Esophagus muscularis mucosa (tissue), 4 donors: ENCODE measurements at regions not wholly inside any gene's neighbourhood (a gene's known extent, or its start where the extent isn't known, plus 50 kb on each side); places are given as distances from the start of the nearest gene placed in this dataset.

Experiments
- DNase-seq: peaks from one replicate; pipeline ENCODE4 v3.0.0-alpha.2; 2017; ENCODE audit errors: extremely low spot score
- H3K27ac ChIP-seq, 4 donors: fragments of 200-600 bp; sonication (generic); replicated peaks in 1 of 4; 1 replicate in 3 of 4; 2 replicates in 1 of 4; pipeline ENCODE4 v1.5.1; 2016 to 2019; ENCODE audit warnings: mild to moderate bottlenecking in 1 of 4
- H3K27me3 ChIP-seq, 4 donors: fragments of 200-600 bp; sonication (generic); one replicate each; pipeline versions ENCODE4 v1.5.1 to v1.6.0; 2016 to 2019
- H3K36me3 ChIP-seq, 4 donors: fragments of 200-600 bp; sonication (generic); one replicate each; pipeline ENCODE4 v1.5.1; 2016 to 2019
- H3K4me1 ChIP-seq, 4 donors: fragments of 200-600 bp; sonication (generic); one replicate each; pipeline ENCODE4 v1.5.1; 2016 to 2019
- H3K4me3 ChIP-seq, 4 donors: fragments of 200-600 bp; sonication (generic); 1 replicate in 2 of 4; 2 replicates in 2 of 4; pipeline ENCODE4 v1.5.1; 2016 to 2019; ENCODE audit warnings: mild to moderate bottlenecking in 4 of 4, moderate library complexity in 1 of 4
- H3K9me3 ChIP-seq, 4 donors: fragments of 200-600 bp; sonication (generic); 1 replicate in 3 of 4; 2 replicates in 1 of 4; pipeline ENCODE4 v1.5.1; 2016 to 2019
- EP300 ChIP-seq: sonication (generic); formaldehyde crosslinking; IDR thresholded peaks from one replicate; pipeline ENCODE4 v1.6.1; 2017; ENCODE audit warnings: antibody characterized with exemption
- POLR2A ChIP-seq: fragments of 450-650 bp; IDR thresholded peaks from one replicate; pipeline ENCODE4 v1.6.1; 2017; ENCODE audit warnings: antibody characterized with exemption, moderate library complexity, mild to moderate bottlenecking, low read depth
- POLR2AphosphoS5 ChIP-seq, 2 donors: sonication (generic); formaldehyde crosslinking; IDR thresholded peaks; one replicate each; pipeline ENCODE4 v1.6.1; 2017; ENCODE audit warnings: antibody characterized with exemption in 2 of 2
- WGBS: methylation state at CpG from one replicate; pipeline ENCODE4 v1.1.5; 2018; 5-methylcytosine and 5-hydroxymethylcytosine counted together
- intact Hi-C: fragments of 100-400 bp; cut with DNase I; formaldehyde crosslinking; loops from one replicate; pipeline ENCODE4 v1.15.1; 2023
- TF ChIP-seq, protein P1 (sequence below), 3 experiments: fragments of 200-600 bp in 2 of 3; fragments of 450-650 bp in 1 of 3; sonication (generic) in 2 of 3; IDR thresholded peaks; one replicate each; pipeline ENCODE4 v1.5.1; 2017 to 2019; ENCODE audit warnings: antibody characterized with exemption in 3 of 3, mild to moderate bottlenecking in 2 of 3, moderate library complexity in 1 of 3

GRCh38 chr2:177119099-177119498, 93.5 kb upstream of the HNRNPA3 start:
- TF ChIP-seq POLR2A (no peak), POLR2AphosphoS5 (IDR thresholded peaks at IDR 0.05) (no peak), EP300 (no peak)
- TF ChIP-seq, protein P1, sequence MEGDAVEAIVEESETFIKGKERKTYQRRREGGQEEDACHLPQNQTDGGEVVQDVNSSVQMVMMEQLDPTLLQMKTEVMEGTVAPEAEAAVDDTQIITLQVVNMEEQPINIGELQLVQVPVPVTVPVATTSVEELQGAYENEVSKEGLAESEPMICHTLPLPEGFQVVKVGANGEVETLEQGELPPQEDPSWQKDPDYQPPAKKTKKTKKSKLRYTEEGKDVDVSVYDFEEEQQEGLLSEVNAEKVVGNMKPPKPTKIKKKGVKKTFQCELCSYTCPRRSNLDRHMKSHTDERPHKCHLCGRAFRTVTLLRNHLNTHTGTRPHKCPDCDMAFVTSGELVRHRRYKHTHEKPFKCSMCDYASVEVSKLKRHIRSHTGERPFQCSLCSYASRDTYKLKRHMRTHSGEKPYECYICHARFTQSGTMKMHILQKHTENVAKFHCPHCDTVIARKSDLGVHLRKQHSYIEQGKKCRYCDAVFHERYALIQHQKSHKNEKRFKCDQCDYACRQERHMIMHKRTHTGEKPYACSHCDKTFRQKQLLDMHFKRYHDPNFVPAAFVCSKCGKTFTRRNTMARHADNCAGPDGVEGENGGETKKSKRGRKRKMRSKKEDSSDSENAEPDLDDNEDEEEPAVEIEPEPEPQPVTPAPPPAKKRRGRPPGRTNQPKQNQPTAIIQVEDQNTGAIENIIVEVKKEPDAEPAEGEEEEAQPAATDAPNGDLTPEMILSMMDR (IDR thresholded peaks at IDR 0.05), result no peak
- 89% methylated on average over 5 of the region's 5 CpGs for WGBS

GRCh38 chr2:177123048-177123447, 89.5 kb upstream of the HNRNPA3 start:
- 72% methylated on average over 1 of the region's 1 CpG for WGBS
- Histone ChIP-seq H3K36me3 (no peaks in the 10 kb centered on the region), H3K9me3 (no peaks in the 10 kb centered on the region), H3K4me1 (no peaks in the 10 kb centered on the region), H3K4me3 (no peak overlapping the region), H3K27me3 (no peaks in the 10 kb centered on the region), H3K27ac (no peak overlapping the region)
- intact Hi-C loops, result no loop called here
- TF ChIP-seq, protein P1 (IDR thresholded peaks at IDR 0.05), result no peak
- TF ChIP-seq POLR2AphosphoS5 (IDR thresholded peaks at IDR 0.05) (no peak), EP300 (no peak), POLR2A (no peak)
- DNase-seq, result no peak

More at GRCh38 chr2:177119099-177119498, 93.5 kb upstream of the HNRNPA3 start:
- no peak overlapping the region for H3K4me3 ChIP-seq
- no peaks in the 10 kb centered on the region for H3K9me3 ChIP-seq
- H3K27me3 ChIP-seq, result no peaks in the 10 kb centered on the region
- intact Hi-C loops, result no loop called here
- no peaks in the 10 kb centered on the region for H3K4me1 ChIP-seq
- no peak for DNase-seq
- H3K27ac ChIP-seq, result no peak overlapping the region
- no peaks in the 10 kb centered on the region for H3K36me3 ChIP-seq

DNA sequence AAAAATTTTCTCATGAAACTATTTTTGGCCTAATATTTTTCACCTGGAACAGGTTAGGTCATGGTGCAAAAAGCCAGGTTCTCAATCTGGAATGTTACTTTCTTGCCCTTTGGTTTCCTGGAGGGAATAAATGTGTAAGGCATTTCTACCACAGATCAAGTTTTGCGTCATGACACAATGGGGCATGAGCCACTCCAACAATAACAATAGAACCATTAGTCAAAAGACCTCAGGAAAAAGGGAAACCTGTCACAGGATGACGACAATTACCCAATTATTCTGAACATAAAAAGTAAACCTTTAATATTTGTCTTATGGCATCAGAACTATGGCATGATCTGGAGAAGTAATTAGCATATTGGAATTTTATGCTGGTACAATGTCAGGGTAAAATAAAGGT, 88.2 kb upstream of the HNRNPA3 start:
- Histone ChIP-seq H3K36me3 (no peaks in the 10 kb centered on the region), H3K4me3 (no peak overlapping the region), H3K27me3 (no peaks in the 10 kb centered on the region), H3K4me1 (no peaks in the 10 kb centered on the region), H3K27ac (no peak overlapping the region), H3K9me3 (no peaks in the 10 kb centered on the region)
- TF ChIP-seq POLR2AphosphoS5 (IDR thresholded peaks at IDR 0.05), result no peak
- no peak for TF ChIP-seq POLR2A
- TF ChIP-seq, protein P1 (IDR thresholded peaks at IDR 0.05), result no peak
- TF ChIP-seq EP300, result no peak
- intact Hi-C loops, result no loop called here
- no peak for DNase-seq
- 73% methylated on average over 2 of the region's 2 CpGs for WGBS

DNA sequence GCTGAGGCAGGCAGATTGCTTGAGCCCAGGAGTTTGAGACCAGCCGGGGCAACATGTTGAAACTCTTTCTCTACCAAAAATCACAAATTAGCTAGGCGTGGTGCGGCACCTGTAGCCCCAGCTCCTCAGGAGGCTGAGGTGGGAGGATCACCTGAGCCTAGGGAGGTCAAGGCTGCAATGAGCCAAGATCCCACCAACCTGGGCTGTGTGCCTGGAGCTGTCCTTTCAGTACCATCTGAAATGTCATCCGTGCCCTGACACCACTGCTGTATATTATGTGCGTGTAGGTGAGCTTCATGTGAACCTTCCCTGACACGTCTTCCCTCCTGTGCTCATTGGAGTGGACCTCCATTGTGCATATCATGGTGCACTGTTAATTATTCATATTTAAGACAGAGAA, 84.8 kb upstream of the HNRNPA3 start:
- H3K9me3 ChIP-seq, result no peaks in the 10 kb centered on the region
- TF ChIP-seq EP300 (no peak), POLR2AphosphoS5 (IDR thresholded peaks at IDR 0.05) (no peak), POLR2A (no peak)
- TF ChIP-seq, protein P1 (IDR thresholded peaks at IDR 0.05), result no peak
- peaks cover 0 to 11% (median 0%) of the 10 kb centered on the region in 4 donors for H3K27me3 ChIP-seq
- no peak overlapping the region for H3K4me3 ChIP-seq
- no peak for DNase-seq
- no peaks in the 10 kb centered on the region for H3K4me1 ChIP-seq
- H3K36me3 ChIP-seq, result no peaks in the 10 kb centered on the region
- intact Hi-C loops, result no loop called here
- H3K27ac ChIP-seq, result no peak overlapping the region
- WGBS, result 94% methylated on average over 5 of the region's 6 CpGs

GRCh38 chr2:177129610-177130009, 83.0 kb upstream of the HNRNPA3 start:
- WGBS, result 94% methylated on average over 3 of the region's 3 CpGs
- H3K36me3 ChIP-seq, result no peaks in the 10 kb centered on the region
- H3K4me1 ChIP-seq, result no peaks in the 10 kb centered on the region
- DNase-seq, result no peak
- intact Hi-C loops, result no loop called here
- H3K27me3 ChIP-seq, result peaks cover 0 to 11% (median 0%) of the 10 kb centered on the region in 4 donors
- TF ChIP-seq POLR2A, result no peak
- TF ChIP-seq POLR2AphosphoS5 (IDR thresholded peaks at IDR 0.05), result no peak
- TF ChIP-seq, protein P1 (IDR thresholded peaks at IDR 0.05), result no peak
- no peak for TF ChIP-seq EP300
- no peak overlapping the region for H3K4me3 ChIP-seq
- H3K27ac ChIP-seq, result no peak overlapping the region
- H3K9me3 ChIP-seq, result no peaks in the 10 kb centered on the region
